Hindlimb muscle (tissue), 1 donor: ENCODE measurements at regions not wholly inside any gene's neighbourhood (a gene's known extent, or its start where the extent isn't known, plus 50 kb on each side); places are given as distances from the start of the nearest gene placed in this dataset.
"Not testable (repeated sequence)": the region's sequence is repeated elsewhere in the genome, so short reads cannot be mapped to it uniquely, and the experiment has no call there.

Experiments
- DNase-seq: peaks from one replicate; pipeline ENCODE4 v3.0.0-alpha.2; 2013

- DNase-seq: no peak
These were observed 56.2 kb upstream of the LRRTM4 start for GRCh38 chr2:77578354-77578753.

- DNase-seq: no peak
These were observed 57.0 kb upstream of the LRRTM4 start for GRCh38 chr2:77579076-77579769.

- no peak for DNase-seq
These were observed 66.3 kb upstream of the LRRTM4 start for GRCh38 chr2:77588438-77588837.

GRCh38 chr2:77590298-77590917, 68.2 kb upstream of the LRRTM4 start:
- no peak for DNase-seq

GRCh38 chr2:77592955-77593354, 70.8 kb upstream of the LRRTM4 start:
- DNase-seq: not testable (repeated sequence)

GRCh38 chr2:77602771-77603170, 80.6 kb upstream of the LRRTM4 start:
- peak; percentile 19 for DNase-seq

- no peak for DNase-seq
These were observed 83.1 kb upstream of the LRRTM4 start for GRCh38 chr2:77604953-77605929.

- no peak for DNase-seq
These were observed 86.3 kb upstream of the LRRTM4 start for GRCh38 chr2:77608510-77608909.

- DNase-seq: no peak
These were observed 107.4 kb upstream of the LRRTM4 start for GRCh38 chr2:77629539-77629938.

GRCh38 chr2:77631007-77631406, 108.8 kb upstream of the LRRTM4 start:
- no peak for DNase-seq

- DNase-seq: no peak
These were observed 111.4 kb upstream of the LRRTM4 start for GRCh38 chr2:77633601-77634000.

- DNase-seq: no peak
These were observed 118.7 kb upstream of the LRRTM4 start for GRCh38 chr2:77640924-77641323.

- no peak for DNase-seq
These were observed 120.2 kb upstream of the LRRTM4 start for GRCh38 chr2:77642339-77642738.

- DNase-seq: no peak
These were observed 127.7 kb upstream of the LRRTM4 start for GRCh38 chr2:77649856-77650255.

- DNase-seq: no peak
These were observed 130.3 kb upstream of the LRRTM4 start for GRCh38 chr2:77652499-77652898.

GRCh38 chr2:77664491-77664890, 142.3 kb upstream of the LRRTM4 start:
- DNase-seq: no peak

- no peak for DNase-seq
These were observed 144.2 kb upstream of the LRRTM4 start for GRCh38 chr2:77666251-77666980.

- not testable (repeated sequence) for DNase-seq
These were observed 162.6 kb upstream of the LRRTM4 start for GRCh38 chr2:77684543-77685319.

- no peak for DNase-seq
These were observed 190.4 kb upstream of the LRRTM4 start for GRCh38 chr2:77712601-77713000.

GRCh38 chr2:77713412-77713811, 191.2 kb upstream of the LRRTM4 start:
- DNase-seq: no peak

GRCh38 chr2:77720115-77720514, 197.9 kb upstream of the LRRTM4 start:
- DNase-seq: no peak

GRCh38 chr2:77721593-77721992, 199.4 kb upstream of the LRRTM4 start:
- no peak for DNase-seq
